Astrocyte (in vitro differentiated cells and primary cell): ENCODE measurements at regions not wholly inside any gene's neighbourhood (a gene's known extent, or its start where the extent isn't known, plus 50 kb on each side); places are given as distances from the start of the nearest gene placed in this dataset.

Experiments used
- CTCF ChIP-seq: IDR thresholded peaks from 2 replicates; pipeline ENCODE4 v1.5.1; 2011; ENCODE audit warnings: low read depth, mild to moderate bottlenecking, inconsistent platforms, low read length, moderate library complexity; ENCODE audit not compliant: insufficient read depth
- EZH2 ChIP-seq: IDR thresholded peaks from 2 replicates; pipeline ENCODE4 v1.6.1; 2012; ENCODE audit warnings: mild to moderate bottlenecking, low read length, inconsistent platforms; ENCODE audit not compliant: insufficient read depth

DNA sequence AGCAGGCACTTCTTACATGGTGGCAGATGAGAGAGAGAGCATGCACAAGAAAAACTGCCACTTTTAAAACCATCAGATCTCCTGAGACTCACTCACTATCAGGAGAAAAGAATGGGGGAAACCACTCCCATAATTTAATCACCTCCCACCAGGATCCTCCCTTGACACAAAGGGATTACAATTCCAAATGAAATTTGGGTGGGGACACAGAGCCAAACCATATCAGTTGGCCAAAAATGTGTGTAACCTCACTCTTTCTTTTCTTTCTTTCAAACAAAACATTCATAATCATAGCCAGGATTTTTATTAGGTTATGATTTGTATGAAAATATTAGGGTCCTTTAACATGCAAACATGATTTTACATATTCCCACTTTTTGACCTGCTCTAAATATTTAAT is 222.1 kb downstream of the PCDH18 start:
- no peak for TF ChIP-seq EZH2
- no peak for TF ChIP-seq CTCF
